ENCODE measurements at regions not wholly inside any gene's neighbourhood (a gene's known extent, or its start where the extent isn't known, plus 50 kb on each side); places are given as distances from the start of the nearest gene placed in this dataset.

DNA sequence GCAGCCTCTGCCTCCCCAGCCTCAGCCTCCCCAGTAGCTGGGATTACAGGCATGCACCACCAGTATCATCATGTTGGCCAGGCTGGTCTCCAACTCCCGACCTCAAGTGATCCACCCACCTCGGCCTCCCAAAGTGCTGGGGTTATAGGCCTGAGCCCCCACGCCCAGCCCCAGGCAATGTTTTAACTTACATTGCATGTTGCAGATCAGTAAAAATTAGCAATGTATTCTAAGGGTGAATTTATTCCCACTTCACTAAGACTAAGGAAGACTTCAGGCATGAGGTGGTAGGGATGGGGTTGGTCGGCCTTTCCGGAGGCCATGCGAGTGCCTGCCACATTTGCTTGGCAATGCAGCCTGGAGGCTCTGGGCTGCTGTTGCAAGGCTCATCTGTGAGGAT is 66.8 kb upstream of the JDP2 start:
- H3K27me3 ChIP-seq (ENCODE audit: insufficient read depth, low read length) = peaks cover 35% of the 10 kb centered on the region
- H3K4me1 ChIP-seq (ENCODE audit: insufficient read depth, low read length) = peaks cover 7% of the 10 kb centered on the region
- DNase-seq (ENCODE audit: insufficient read length, low spot score, missing footprints) = no peak
- no peaks in the 10 kb centered on the region for H3K79me2 ChIP-seq (ENCODE audit: insufficient read depth, low read length)
- H4K20me1 ChIP-seq (ENCODE audit: insufficient read depth, low read length) = no peaks in the 10 kb centered on the region
- H3K4me2 ChIP-seq (ENCODE audit: insufficient read depth, low read length) = no peak overlapping the region
- H3K36me3 ChIP-seq (ENCODE audit: insufficient read depth, low read length) = no peaks in the 10 kb centered on the region
- no peak for TF ChIP-seq CTCF (IDR thresholded peaks at IDR 0.05; ENCODE audit: extremely low read depth, low read depth, low read length)
- H3K4me3 ChIP-seq (ENCODE audit: insufficient read depth, low read length) = no peak overlapping the region
- H3K9me3 ChIP-seq (ENCODE audit: low read depth, low read length) = no peaks in the 10 kb centered on the region
- H3K27ac ChIP-seq (ENCODE audit: low read depth, low read length) = no peak overlapping the region
- no peak overlapping the region for H2AFZ ChIP-seq (ENCODE audit: low read length)

- Histone ChIP-seq H3K79me2 (ENCODE audit: insufficient read depth, low read length) (no peaks in the 10 kb centered on the region), H2AFZ (ENCODE audit: low read length) (peak overlapping the region; percentile 7), H3K4me1 (ENCODE audit: insufficient read depth, low read length) (peaks cover 7% of the 10 kb centered on the region), H3K36me3 (ENCODE audit: insufficient read depth, low read length) (no peaks in the 10 kb centered on the region), H3K4me3 (ENCODE audit: insufficient read depth, low read length) (no peak overlapping the region), H3K9me3 (ENCODE audit: low read depth, low read length) (no peaks in the 10 kb centered on the region), H4K20me1 (ENCODE audit: insufficient read depth, low read length) (no peaks in the 10 kb centered on the region), H3K4me2 (ENCODE audit: insufficient read depth, low read length) (peak overlapping the region; percentile 38), H3K27ac (ENCODE audit: low read depth, low read length) (no peak overlapping the region), H3K27me3 (ENCODE audit: insufficient read depth, low read length) (peaks cover 35% of the 10 kb centered on the region)
- no peak for DNase-seq (ENCODE audit: insufficient read length, low spot score, missing footprints)
- TF ChIP-seq CTCF (IDR thresholded peaks at IDR 0.05; ENCODE audit: extremely low read depth, low read depth, low read length) = no peak
Measured at GRCh38 chr14:75361751-75362433, 65.9 kb upstream of the JDP2 start.

DNA sequence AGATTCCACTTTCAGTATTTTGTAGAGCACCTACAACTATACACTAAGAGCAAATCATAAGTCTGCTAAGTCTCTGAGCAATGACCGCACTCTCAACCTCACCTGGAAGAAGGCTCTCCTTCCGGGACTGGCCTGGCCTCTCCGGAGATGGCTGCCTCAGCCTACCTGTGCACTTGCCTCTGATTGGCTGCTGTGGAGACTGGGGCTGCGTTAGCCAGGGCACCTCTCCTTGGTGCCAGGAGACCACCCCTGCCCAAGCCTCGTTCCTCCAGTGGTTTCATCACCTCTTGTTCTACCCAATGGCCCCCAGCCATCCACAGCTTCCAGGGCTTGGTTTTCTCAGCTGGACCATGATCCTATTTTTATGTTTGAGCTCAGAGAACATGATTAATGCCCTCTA is 64.7 kb upstream of the JDP2 start:
- H3K4me2 ChIP-seq (ENCODE audit: insufficient read depth, low read length) = no peak overlapping the region
- H3K9me3 ChIP-seq (ENCODE audit: low read depth, low read length) = no peaks in the 10 kb centered on the region
- peaks cover 7% of the 10 kb centered on the region for H3K4me1 ChIP-seq (ENCODE audit: insufficient read depth, low read length)
- DNase-seq (ENCODE audit: insufficient read length, low spot score, missing footprints) = no peak
- no peak overlapping the region for H3K4me3 ChIP-seq (ENCODE audit: insufficient read depth, low read length)
- no peaks in the 10 kb centered on the region for H3K79me2 ChIP-seq (ENCODE audit: insufficient read depth, low read length)
- no peak overlapping the region for H3K27ac ChIP-seq (ENCODE audit: low read depth, low read length)
- TF ChIP-seq CTCF (IDR thresholded peaks at IDR 0.05; ENCODE audit: extremely low read depth, low read depth, low read length) = no peak
- peaks cover 40% of the 10 kb centered on the region for H3K27me3 ChIP-seq (ENCODE audit: insufficient read depth, low read length)
- no peaks in the 10 kb centered on the region for H3K36me3 ChIP-seq (ENCODE audit: insufficient read depth, low read length)
- no peak overlapping the region for H2AFZ ChIP-seq (ENCODE audit: low read length)
- H4K20me1 ChIP-seq (ENCODE audit: insufficient read depth, low read length) = no peaks in the 10 kb centered on the region

- H3K4me1 ChIP-seq (ENCODE audit: insufficient read depth, low read length) = peaks cover 7% of the 10 kb centered on the region
- H3K27ac ChIP-seq (ENCODE audit: low read depth, low read length) = no peak overlapping the region
- no peak overlapping the region for H3K4me2 ChIP-seq (ENCODE audit: insufficient read depth, low read length)
- H3K4me3 ChIP-seq (ENCODE audit: insufficient read depth, low read length) = no peak overlapping the region
- H3K36me3 ChIP-seq (ENCODE audit: insufficient read depth, low read length) = no peaks in the 10 kb centered on the region
- DNase-seq (ENCODE audit: insufficient read length, low spot score, missing footprints) = no peak
- H2AFZ ChIP-seq (ENCODE audit: low read length) = no peak overlapping the region
- H3K27me3 ChIP-seq (ENCODE audit: insufficient read depth, low read length) = peaks cover 41% of the 10 kb centered on the region
- H3K79me2 ChIP-seq (ENCODE audit: insufficient read depth, low read length) = no peaks in the 10 kb centered on the region
- TF ChIP-seq CTCF (IDR thresholded peaks at IDR 0.05; ENCODE audit: extremely low read depth, low read depth, low read length) = no peak
- H4K20me1 ChIP-seq (ENCODE audit: insufficient read depth, low read length) = no peaks in the 10 kb centered on the region
- H3K9me3 ChIP-seq (ENCODE audit: low read depth, low read length) = no peaks in the 10 kb centered on the region
Measured at GRCh38 chr14:75363570-75364227, 64.1 kb upstream of the JDP2 start.
